Stomach (tissue), 8 donors: ENCODE measurements at regions not wholly inside any gene's neighbourhood (a gene's known extent, or its start where the extent isn't known, plus 50 kb on each side); places are given as distances from the start of the nearest gene placed in this dataset.

Experiments used
- DNase-seq, 2 donors: peaks; one replicate each; pipeline versions ENCODE4 v3.0.0 to v3.0.0-alpha.2; 2013 to 2019
- H3K27ac ChIP-seq, 5 donors: fragments of 200-600 bp in 4 of 5; sonication (generic) in 4 of 5; one replicate each; pipeline ENCODE4 v1.5.1; 2013 to 2019; ENCODE audit warnings: mild to moderate bottlenecking in 1 of 5, moderate library complexity in 1 of 5
- H3K27me3 ChIP-seq, 3 donors: fragments of 200-600 bp; sonication (generic); one replicate each; pipeline ENCODE4 v1.5.1; 2017 to 2019; ENCODE audit warnings: mixed run types in 1 of 3
- H3K36me3 ChIP-seq, 4 donors: fragments of 200-600 bp; sonication (generic); 1 replicate in 3 of 4; 2 replicates in 1 of 4; pipeline ENCODE4 v1.5.1; 2016 to 2019
- H3K4me1 ChIP-seq, 4 donors: fragments of 200-600 bp; sonication (generic); one replicate each; pipeline ENCODE4 v1.5.1; 2016 to 2019
- H3K4me3 ChIP-seq, 4 donors: fragments of 200-600 bp; sonication (generic) in 3 of 4; one replicate each; pipeline ENCODE4 v1.5.1; 2016 to 2019; ENCODE audit warnings: mild to moderate bottlenecking in 1 of 4
- H3K9me3 ChIP-seq, 4 donors: fragments of 200-600 bp; sonication (generic); one replicate each; pipeline ENCODE4 v1.5.1; 2016 to 2019
- EP300 ChIP-seq: sonication (generic); formaldehyde crosslinking; IDR thresholded peaks from one replicate; pipeline ENCODE4 v1.6.1; 2017; ENCODE audit warnings: antibody characterized with exemption
- POLR2A ChIP-seq, 4 donors: fragments of 450-650 bp; IDR thresholded peaks; one replicate each; pipeline ENCODE4 v1.6.1; 2016; ENCODE audit warnings: antibody characterized with exemption in 4 of 4, control low read depth in 2 of 4, mild to moderate bottlenecking in 1 of 4, moderate library complexity in 1 of 4
- POLR2AphosphoS5 ChIP-seq, 3 donors: sonication (generic); formaldehyde crosslinking; IDR thresholded peaks; one replicate each; pipeline ENCODE4 v1.6.1; 2016; ENCODE audit warnings: antibody characterized with exemption in 3 of 3
- WGBS, 5 donors: extraction: QIAGEN DNeasy Blood & Tissue Kit in 3 of 5; methylation state at CpG; one replicate each; pipeline versions ENCODE4 v1.1.5 to v1.1.7; 2013 to 2018; 5-methylcytosine and 5-hydroxymethylcytosine counted together
- intact Hi-C: fragments of 100-400 bp; cut with DNase I; formaldehyde crosslinking; loops from one replicate; pipeline ENCODE4 v1.15.1; 2023; ENCODE audit warnings: low total_unique reads
- TF ChIP-seq, protein P1 (sequence below), 7 experiments: fragments of 450-650 bp in 4 of 7; fragments of 200-600 bp in 3 of 7; sonication (generic) in 3 of 7; IDR thresholded peaks; one replicate each; pipeline ENCODE4 v1.5.1; 2016 to 2019; ENCODE audit warnings: antibody characterized with exemption in 7 of 7, control low read depth in 2 of 7, mild to moderate bottlenecking in 1 of 7
- donor health status: healthy with polysubstance abuse.
- donor health status: Bipolar disorder and iron deficiency.
- donor health status: healthy.

DNA sequence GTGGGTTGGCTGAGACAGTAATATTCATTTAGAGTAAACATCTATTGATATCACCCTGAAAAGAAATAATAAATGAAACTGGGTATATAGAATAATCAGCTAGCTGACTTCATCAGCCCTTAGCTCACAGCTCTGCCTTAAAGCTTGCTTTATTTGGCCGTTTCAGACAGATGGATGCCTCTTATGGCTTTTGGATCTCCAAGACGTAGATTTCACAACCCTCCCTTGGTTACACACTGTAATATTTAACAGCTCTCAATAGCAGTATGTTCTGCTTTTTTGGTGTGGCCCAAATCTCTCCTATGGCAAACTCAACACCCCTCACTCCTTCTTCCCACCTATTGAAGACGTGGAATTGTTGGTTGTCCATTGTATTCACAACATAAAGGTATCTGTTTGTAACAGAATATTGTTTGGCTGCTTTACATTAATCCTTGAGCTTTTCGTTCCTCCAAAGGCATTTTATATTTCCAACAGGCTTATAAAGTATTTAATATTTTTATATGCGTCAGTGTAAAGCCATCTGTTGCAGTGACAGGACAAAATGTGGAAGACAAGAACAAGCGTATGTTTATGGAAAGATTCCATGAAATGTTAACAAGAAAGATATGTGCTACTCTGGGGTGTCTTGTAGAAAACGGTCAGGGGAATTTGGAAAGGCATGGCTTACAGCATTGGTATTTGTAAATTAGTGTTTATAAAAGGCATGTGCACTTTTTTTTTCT is 837.0 kb upstream of the RBFOX1 start:
- Histone ChIP-seq H3K27ac (no peak overlapping the region), H3K4me3 (no peak overlapping the region), H3K4me1 (no peaks in the 10 kb centered on the region), H3K27me3 (no peaks in the 10 kb centered on the region), H3K9me3 (peaks cover 0 to 20% (median 6%) of the 10 kb centered on the region in 4 donors), H3K36me3 (no peaks in the 10 kb centered on the region)
- intact Hi-C loops = no loop called here
- TF ChIP-seq, protein P1, sequence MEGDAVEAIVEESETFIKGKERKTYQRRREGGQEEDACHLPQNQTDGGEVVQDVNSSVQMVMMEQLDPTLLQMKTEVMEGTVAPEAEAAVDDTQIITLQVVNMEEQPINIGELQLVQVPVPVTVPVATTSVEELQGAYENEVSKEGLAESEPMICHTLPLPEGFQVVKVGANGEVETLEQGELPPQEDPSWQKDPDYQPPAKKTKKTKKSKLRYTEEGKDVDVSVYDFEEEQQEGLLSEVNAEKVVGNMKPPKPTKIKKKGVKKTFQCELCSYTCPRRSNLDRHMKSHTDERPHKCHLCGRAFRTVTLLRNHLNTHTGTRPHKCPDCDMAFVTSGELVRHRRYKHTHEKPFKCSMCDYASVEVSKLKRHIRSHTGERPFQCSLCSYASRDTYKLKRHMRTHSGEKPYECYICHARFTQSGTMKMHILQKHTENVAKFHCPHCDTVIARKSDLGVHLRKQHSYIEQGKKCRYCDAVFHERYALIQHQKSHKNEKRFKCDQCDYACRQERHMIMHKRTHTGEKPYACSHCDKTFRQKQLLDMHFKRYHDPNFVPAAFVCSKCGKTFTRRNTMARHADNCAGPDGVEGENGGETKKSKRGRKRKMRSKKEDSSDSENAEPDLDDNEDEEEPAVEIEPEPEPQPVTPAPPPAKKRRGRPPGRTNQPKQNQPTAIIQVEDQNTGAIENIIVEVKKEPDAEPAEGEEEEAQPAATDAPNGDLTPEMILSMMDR (IDR thresholded peaks at IDR 0.05) = no peak
- TF ChIP-seq EP300 (no peak), POLR2A (IDR thresholded peaks at IDR 0.05) (no peak), POLR2AphosphoS5 (IDR thresholded peaks at IDR 0.05) (no peak)
- no peak for DNase-seq
- 56 to 72% (median 62%) methylated on average over 7 of the region's 7 CpGs for WGBS, 5 donors

DNA sequence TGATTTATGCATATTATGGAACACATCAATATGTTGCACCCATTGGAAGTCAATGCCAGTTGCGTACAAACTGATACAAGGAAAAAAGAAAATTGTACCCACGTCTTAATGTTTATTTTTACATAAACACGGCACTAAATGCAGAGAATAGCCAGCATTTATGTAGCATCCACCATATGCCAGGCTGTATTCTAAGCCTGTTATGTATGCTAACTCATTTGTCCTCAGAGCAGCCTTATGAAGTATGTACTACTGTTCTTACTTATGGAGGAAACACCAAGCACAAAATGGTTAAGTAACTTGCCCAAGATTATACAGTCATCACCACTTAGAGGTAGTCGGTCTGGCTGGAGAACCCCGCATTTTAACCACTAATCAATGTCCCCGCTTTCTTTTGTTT is 837.9 kb upstream of the RBFOX1 start:
- Histone ChIP-seq H3K27me3 (no peaks in the 10 kb centered on the region), H3K4me1 (no peaks in the 10 kb centered on the region), H3K27ac (no peak overlapping the region), H3K36me3 (no peaks in the 10 kb centered on the region), H3K9me3 (peaks cover 0 to 20% (median 6%) of the 10 kb centered on the region in 4 donors), H3K4me3 (no peak overlapping the region)
- no peak for DNase-seq
- TF ChIP-seq POLR2AphosphoS5 (IDR thresholded peaks at IDR 0.05) (no peak), EP300 (no peak), POLR2A (IDR thresholded peaks at IDR 0.05) (no peak)
- TF ChIP-seq, protein P1 (IDR thresholded peaks at IDR 0.05) = no peak
- 83 to 90% (median 88%) methylated on average over 6 of the region's 6 CpGs for WGBS, 5 donors
- intact Hi-C loops = no loop called here

DNA sequence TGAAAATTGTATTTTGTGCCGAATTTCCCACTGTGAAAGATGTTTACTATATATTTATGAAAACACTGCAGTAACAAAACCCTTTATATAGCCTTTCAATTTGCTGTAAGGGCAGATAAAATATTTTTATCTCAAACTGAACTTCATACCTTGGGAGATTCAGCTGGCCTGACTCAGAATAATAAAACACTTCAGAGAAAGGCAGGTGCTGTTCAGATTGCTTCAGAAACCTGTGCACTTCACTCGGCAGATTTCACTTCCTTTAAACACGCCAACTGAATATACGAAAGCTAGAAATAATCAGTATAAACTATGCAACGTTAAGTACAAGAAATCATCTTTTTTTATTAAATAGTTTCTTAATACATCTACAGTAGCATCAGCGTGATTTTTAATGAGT is 839.1 kb upstream of the RBFOX1 start:
- Histone ChIP-seq H3K4me3 (no peak overlapping the region), H3K27ac (no peak overlapping the region), H3K27me3 (no peaks in the 10 kb centered on the region), H3K4me1 (no peaks in the 10 kb centered on the region), H3K9me3 (peaks cover 0 to 20% (median 6%) of the 10 kb centered on the region in 4 donors), H3K36me3 (no peaks in the 10 kb centered on the region)
- TF ChIP-seq POLR2AphosphoS5 (IDR thresholded peaks at IDR 0.05) (no peak), EP300 (no peak), POLR2A (IDR thresholded peaks at IDR 0.05) (no peak)
- TF ChIP-seq, protein P1 (IDR thresholded peaks at IDR 0.05) = no peak
- 77 to 84% (median 81%) methylated on average over 6 of the region's 6 CpGs for WGBS, 5 donors
- intact Hi-C loops = no loop called here
- DNase-seq = no peak

DNA sequence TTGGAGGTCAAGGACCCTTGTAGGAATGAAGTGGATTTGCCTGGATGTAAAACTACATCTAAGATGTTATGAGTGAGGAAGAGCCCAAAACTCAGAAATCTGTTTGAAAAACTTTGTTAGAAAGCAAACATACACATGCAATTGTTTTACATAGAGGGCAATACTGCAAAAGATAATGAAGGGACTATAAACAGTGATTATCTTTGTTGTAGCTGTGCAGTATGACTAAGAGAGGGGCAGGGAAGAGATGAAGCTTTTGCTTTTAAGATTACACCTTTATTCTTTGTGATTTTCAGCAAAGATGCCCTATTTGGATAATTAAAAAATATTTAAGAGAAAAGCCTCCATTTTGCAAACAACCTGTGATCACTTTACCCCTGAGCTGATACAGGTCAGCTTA is 839.9 kb upstream of the RBFOX1 start:
- no peak for DNase-seq
- Histone ChIP-seq H3K36me3 (no peaks in the 10 kb centered on the region), H3K27ac (no peak overlapping the region)

More for the DNA sequence above, 839.9 kb upstream of the RBFOX1 start:
- TF ChIP-seq POLR2AphosphoS5 (IDR thresholded peaks at IDR 0.05) (no peak), EP300 (no peak), POLR2A (IDR thresholded peaks at IDR 0.05) (no peak)
- TF ChIP-seq, protein P1 (IDR thresholded peaks at IDR 0.05) = no peak
- Histone ChIP-seq H3K4me3 (no peak overlapping the region), H3K9me3 (peaks cover 0 to 19% (median 6%) of the 10 kb centered on the region in 4 donors), H3K27me3 (no peaks in the 10 kb centered on the region), H3K4me1 (no peaks in the 10 kb centered on the region)
- intact Hi-C loops = no loop called here
